ENCODE measurements at regions not wholly inside any gene's neighbourhood (a gene's known extent, or its start where the extent isn't known, plus 50 kb on each side); places are given as distances from the start of the nearest gene placed in this dataset.

- CTCF ChIA-PET: no interaction called here
- H3K9me3 ChIP-seq (ENCODE audit: low read depth, low read length, poor library complexity, severe bottlenecking): no peaks in the 10 kb centered on the region
- intact Hi-C loops (cut with micrococcal nuclease; ENCODE audit: unreplicated experiment): no loop called here
- DNase-seq (ENCODE audit: low spot score): no peak
- no peaks in the 10 kb centered on the region for H3K27me3 ChIP-seq (replicated peaks; ENCODE audit: insufficient read depth, low read depth, low read length, poor library complexity)
- no peak overlapping the region for H3K4me3 ChIP-seq (ENCODE audit: low read depth, low read length, poor library complexity, severe bottlenecking)
- POLR2A ChIA-PET (ENCODE audit: low non-redundant PET): no interaction called here
- no peaks in the 10 kb centered on the region for H3K36me3 ChIP-seq (ENCODE audit: insufficient read depth, low read length, poor library complexity, severe bottlenecking)
- TF ChIP-seq EZH2 (IDR thresholded peaks at IDR 0.05; ENCODE audit: borderline replicate concordance, low read depth, low read length, poor library complexity, severe bottlenecking): no peak
- no peak for TF ChIP-seq CTCF (conservative IDR thresholded peaks at IDR 0.05; ENCODE audit: low read depth, low read length)
- BruUV-seq (replicated peaks): no TSS peak
- H3K4me1 ChIP-seq (ENCODE audit: insufficient read depth, low read length, poor library complexity, severe bottlenecking): no peaks in the 10 kb centered on the region
- no peak overlapping the region for H3K27ac ChIP-seq (ENCODE audit: low read depth, low read length, poor library complexity, severe bottlenecking)
Observed at GRCh38 chr4:37771771-37772170, 54.7 kb upstream of the PGM2 start.

GRCh38 chr4:37770016-37770415, 56.5 kb upstream of the PGM2 start:
- ChIA-PET POLR2A (ENCODE audit: low non-redundant PET) (no interaction called here), CTCF (no interaction called here)
- intact Hi-C loops (cut with micrococcal nuclease; ENCODE audit: unreplicated experiment): no loop called here
- Histone ChIP-seq H3K27me3 (replicated peaks; ENCODE audit: insufficient read depth, low read depth, low read length, poor library complexity) (no peaks in the 10 kb centered on the region), H3K36me3 (ENCODE audit: insufficient read depth, low read length, poor library complexity, severe bottlenecking) (no peaks in the 10 kb centered on the region), H3K27ac (ENCODE audit: low read depth, low read length, poor library complexity, severe bottlenecking) (no peak overlapping the region), H3K4me1 (ENCODE audit: insufficient read depth, low read length, poor library complexity, severe bottlenecking) (no peaks in the 10 kb centered on the region), H3K9me3 (ENCODE audit: low read depth, low read length, poor library complexity, severe bottlenecking) (no peaks in the 10 kb centered on the region), H3K4me3 (ENCODE audit: low read depth, low read length, poor library complexity, severe bottlenecking) (no peak overlapping the region)
- no TSS peak for BruUV-seq (replicated peaks)
- TF ChIP-seq EZH2 (IDR thresholded peaks at IDR 0.05; ENCODE audit: borderline replicate concordance, low read depth, low read length, poor library complexity, severe bottlenecking) (no peak), CTCF (conservative IDR thresholded peaks at IDR 0.05; ENCODE audit: low read depth, low read length) (no peak)
- no peak for DNase-seq (ENCODE audit: low spot score)

- Histone ChIP-seq H3K9me3 (ENCODE audit: low read depth, low read length, poor library complexity, severe bottlenecking) (no peaks in the 10 kb centered on the region), H3K36me3 (ENCODE audit: insufficient read depth, low read length, poor library complexity, severe bottlenecking) (no peaks in the 10 kb centered on the region), H3K4me3 (ENCODE audit: low read depth, low read length, poor library complexity, severe bottlenecking) (no peak overlapping the region), H3K27me3 (replicated peaks; ENCODE audit: insufficient read depth, low read depth, low read length, poor library complexity) (no peaks in the 10 kb centered on the region), H3K27ac (ENCODE audit: low read depth, low read length, poor library complexity, severe bottlenecking) (no peak overlapping the region), H3K4me1 (ENCODE audit: insufficient read depth, low read length, poor library complexity, severe bottlenecking) (no peaks in the 10 kb centered on the region)
- intact Hi-C loops (cut with micrococcal nuclease; ENCODE audit: unreplicated experiment): no loop called here
- TF ChIP-seq CTCF (conservative IDR thresholded peaks at IDR 0.05; ENCODE audit: low read depth, low read length) (no peak), EZH2 (IDR thresholded peaks at IDR 0.05; ENCODE audit: borderline replicate concordance, low read depth, low read length, poor library complexity, severe bottlenecking) (no peak)
- BruUV-seq (replicated peaks): no TSS peak
- ChIA-PET CTCF (no interaction called here), POLR2A (ENCODE audit: low non-redundant PET) (no interaction called here)
- no peak for DNase-seq (ENCODE audit: low spot score)
Observed at GRCh38 chr4:37769391-37769989, 57.0 kb upstream of the PGM2 start.
